ENCODE measurements at regions not wholly inside any gene's neighbourhood (a gene's known extent, or its start where the extent isn't known, plus 50 kb on each side); places are given as distances from the start of the nearest gene placed in this dataset.

DNA sequence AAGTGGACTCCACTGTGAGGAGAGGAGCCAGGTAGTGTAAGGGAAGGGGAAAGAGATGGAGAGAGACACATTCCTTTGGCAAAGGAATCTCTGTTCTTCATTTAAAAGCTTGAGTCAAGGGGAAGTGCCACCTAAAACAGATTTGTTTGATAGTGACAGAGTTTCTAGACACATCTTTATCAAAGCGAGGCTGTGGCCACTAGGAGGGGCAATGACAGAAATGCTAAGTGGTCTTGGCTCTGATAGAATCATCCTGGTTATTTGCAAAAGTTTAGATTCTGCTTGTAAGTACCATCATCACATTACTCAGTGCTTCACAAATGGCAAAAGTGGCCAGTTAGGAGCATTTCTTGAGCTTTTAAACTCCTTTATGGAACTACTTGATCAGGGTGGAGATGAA lies 261.4 kb downstream of the CNTN3 start:
- H3K27me3 ChIP-seq (ENCODE audit: insufficient read depth, low read length) = no peaks in the 10 kb centered on the region
- no peak overlapping the region for H2AFZ ChIP-seq (ENCODE audit: insufficient read depth, low read length, poor library complexity)
- DNase-seq = no peak
- no peak overlapping the region for H3K4me2 ChIP-seq (ENCODE audit: low read length)
- no peaks in the 10 kb centered on the region for H3K9me3 ChIP-seq (ENCODE audit: insufficient read depth, low read depth, low read length)
- H3K18ac ChIP-seq (ENCODE audit: low read length) = no peak overlapping the region
- H3K4me3 ChIP-seq (ENCODE audit: low read depth, low read length) = no peak overlapping the region
- H3K23ac ChIP-seq (ENCODE audit: low read length) = no peak overlapping the region
- H2BK12ac ChIP-seq (ENCODE audit: low read length) = no peak overlapping the region
- WGBS (ENCODE audit: extremely low coverage, insufficient coverage, insufficient read length) = no CpG with 5 or more reads among the region's 1 CpG
- H3K79me1 ChIP-seq (ENCODE audit: low read length) = no peaks in the 10 kb centered on the region
- H4K91ac ChIP-seq (ENCODE audit: low read depth, low read length) = no peak overlapping the region
- H4K12ac ChIP-seq (ENCODE audit: low read depth, low read length) = no peak overlapping the region
- no peak overlapping the region for H2AK5ac ChIP-seq (ENCODE audit: low read length)
- no peak overlapping the region for H3K9ac ChIP-seq (ENCODE audit: low read length)
- H3K36me3 ChIP-seq (ENCODE audit: control insufficient read depth in 1 of 2, insufficient read depth in 2 of 2, low read length in 2 of 2) = no peaks in the 10 kb centered on the region
- H2BK120ac ChIP-seq (ENCODE audit: insufficient read depth, low read length, poor library complexity) = no peak overlapping the region
- no peaks in the 10 kb centered on the region for H3K4me1 ChIP-seq (ENCODE audit: control insufficient read depth in 1 of 2, insufficient read depth in 2 of 2, low read length in 2 of 2)
- H4K8ac ChIP-seq (ENCODE audit: low read depth, low read length) = no peak overlapping the region
- H3K27ac ChIP-seq (ENCODE audit: low read depth, low read length) = no peak overlapping the region
- H3K14ac ChIP-seq (ENCODE audit: low read length) = no peak overlapping the region
- H3K4ac ChIP-seq (ENCODE audit: low read depth, low read length) = no peak overlapping the region
- no peaks in the 10 kb centered on the region for H3K79me2 ChIP-seq (ENCODE audit: control insufficient read depth, insufficient read depth, low read length, poor library complexity)
- H2BK5ac ChIP-seq (ENCODE audit: low read depth, low read length, poor library complexity) = no peak overlapping the region

DNA sequence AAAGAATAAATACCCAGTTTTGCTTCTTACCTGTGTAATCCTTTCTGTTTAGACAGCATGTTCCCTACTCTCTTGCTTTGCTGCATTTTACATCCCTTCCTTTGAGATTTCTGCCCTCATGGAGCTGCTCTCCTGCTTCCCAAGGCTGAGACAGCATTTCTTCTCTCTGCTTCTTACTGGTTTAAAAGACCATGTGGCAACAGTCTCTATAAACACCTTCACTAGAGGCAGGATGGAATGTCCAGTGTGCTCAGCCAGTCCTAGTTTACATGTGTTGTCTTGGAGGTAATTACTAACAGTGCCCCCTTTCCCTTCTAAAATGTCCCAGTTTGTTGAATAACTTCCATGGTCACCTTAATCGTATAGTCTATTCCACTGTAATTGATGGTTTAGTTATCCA lies 262.3 kb downstream of the CNTN3 start:
- no peak overlapping the region for H3K23ac ChIP-seq (ENCODE audit: low read length)
- no peak overlapping the region for H4K12ac ChIP-seq (ENCODE audit: low read depth, low read length)
- no peak overlapping the region for H2AFZ ChIP-seq (ENCODE audit: insufficient read depth, low read length, poor library complexity)
- H3K4ac ChIP-seq (ENCODE audit: low read depth, low read length) = no peak overlapping the region
- H2BK12ac ChIP-seq (ENCODE audit: low read length) = no peak overlapping the region
- no peak overlapping the region for H2AK5ac ChIP-seq (ENCODE audit: low read length)
- H2BK120ac ChIP-seq (ENCODE audit: insufficient read depth, low read length, poor library complexity) = no peak overlapping the region
- H3K36me3 ChIP-seq (ENCODE audit: control insufficient read depth in 1 of 2, insufficient read depth in 2 of 2, low read length in 2 of 2) = no peaks in the 10 kb centered on the region
- H3K4me3 ChIP-seq (ENCODE audit: low read depth, low read length) = no peak overlapping the region
- no peak overlapping the region for H3K18ac ChIP-seq (ENCODE audit: low read length)
- no peaks in the 10 kb centered on the region for H3K9me3 ChIP-seq (ENCODE audit: insufficient read depth, low read depth, low read length)
- H2BK5ac ChIP-seq (ENCODE audit: low read depth, low read length, poor library complexity) = no peak overlapping the region
- H3K14ac ChIP-seq (ENCODE audit: low read length) = no peak overlapping the region
- no CpG with 5 or more reads among the region's 1 CpG for WGBS (ENCODE audit: extremely low coverage, insufficient coverage, insufficient read length)
- DNase-seq = no peak
- no peaks in the 10 kb centered on the region for H3K79me2 ChIP-seq (ENCODE audit: control insufficient read depth, insufficient read depth, low read length, poor library complexity)
- no peaks in the 10 kb centered on the region for H3K27me3 ChIP-seq (ENCODE audit: insufficient read depth, low read length)
- H3K27ac ChIP-seq (ENCODE audit: low read depth, low read length) = no peak overlapping the region
- H4K91ac ChIP-seq (ENCODE audit: low read depth, low read length) = no peak overlapping the region
- no peaks in the 10 kb centered on the region for H3K79me1 ChIP-seq (ENCODE audit: low read length)
- no peaks in the 10 kb centered on the region for H3K4me1 ChIP-seq (ENCODE audit: control insufficient read depth in 1 of 2, insufficient read depth in 2 of 2, low read length in 2 of 2)
- no peak overlapping the region for H4K8ac ChIP-seq (ENCODE audit: low read depth, low read length)
- H3K9ac ChIP-seq (ENCODE audit: low read length) = no peak overlapping the region
- no peak overlapping the region for H3K4me2 ChIP-seq (ENCODE audit: low read length)

DNA sequence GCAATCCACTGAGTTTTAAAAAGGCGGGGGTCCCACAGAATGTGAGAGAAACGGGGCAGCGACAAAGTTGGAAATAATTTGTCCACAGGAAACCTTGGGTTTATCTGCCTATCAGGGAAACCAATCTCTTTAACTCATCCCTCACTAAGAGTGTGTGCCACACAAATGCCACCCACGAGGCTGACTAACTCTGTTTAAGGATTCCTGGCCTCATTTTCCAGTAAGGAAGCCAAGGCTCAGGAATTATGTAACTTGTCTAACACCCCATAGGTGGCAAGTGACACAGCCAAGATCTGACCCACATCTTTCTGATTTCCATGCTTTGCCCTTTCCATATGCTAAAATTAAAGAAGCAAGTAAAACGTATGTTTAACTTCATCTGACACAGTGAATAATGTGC lies 263.2 kb downstream of the CNTN3 start:
- Histone ChIP-seq H3K18ac (ENCODE audit: low read length) (no peak overlapping the region), H2AFZ (ENCODE audit: insufficient read depth, low read length, poor library complexity) (no peak overlapping the region)
- no CpG with 5 or more reads among the region's 5 CpGs for WGBS (ENCODE audit: extremely low coverage, insufficient coverage, insufficient read length)

DNA sequence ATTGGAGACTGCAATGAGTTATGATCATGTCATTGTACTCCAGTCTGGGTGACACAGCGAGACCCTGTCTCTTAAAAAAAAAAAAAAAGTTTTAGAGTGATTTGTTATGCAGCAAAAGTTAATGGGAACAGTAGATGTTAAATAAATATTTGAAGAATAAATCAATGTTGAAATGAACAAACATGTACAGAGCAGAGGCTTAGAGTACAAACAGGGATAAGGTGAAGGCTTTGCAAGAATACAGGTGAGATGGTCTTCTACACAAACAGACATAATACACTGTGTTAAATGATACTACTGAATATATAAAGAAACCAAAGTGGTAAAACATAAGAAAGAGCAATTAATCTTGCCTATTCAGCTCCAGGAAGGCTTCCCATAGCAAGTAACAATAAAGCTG lies 265.4 kb downstream of the CNTN3 start:
- no peaks in the 10 kb centered on the region for H3K79me1 ChIP-seq (ENCODE audit: low read length)
- no peak overlapping the region for H2BK120ac ChIP-seq (ENCODE audit: insufficient read depth, low read length, poor library complexity)
- H4K12ac ChIP-seq (ENCODE audit: low read depth, low read length) = no peak overlapping the region
- H3K4me1 ChIP-seq (ENCODE audit: control insufficient read depth in 1 of 2, insufficient read depth in 2 of 2, low read length in 2 of 2) = no peaks in the 10 kb centered on the region
- no peaks in the 10 kb centered on the region for H3K9me3 ChIP-seq (ENCODE audit: insufficient read depth, low read depth, low read length)
- no CpG with 5 or more reads among the region's 1 CpG for WGBS (ENCODE audit: extremely low coverage, insufficient coverage, insufficient read length)
- H3K27ac ChIP-seq (ENCODE audit: low read depth, low read length) = no peak overlapping the region
- no peak overlapping the region for H3K4me3 ChIP-seq (ENCODE audit: low read depth, low read length)
- H3K23ac ChIP-seq (ENCODE audit: low read length) = no peak overlapping the region
- H3K4me2 ChIP-seq (ENCODE audit: low read length) = no peak overlapping the region
- no peak for DNase-seq
- H3K4ac ChIP-seq (ENCODE audit: low read depth, low read length) = no peak overlapping the region
- H3K27me3 ChIP-seq (ENCODE audit: insufficient read depth, low read length) = no peaks in the 10 kb centered on the region
- no peak overlapping the region for H2AFZ ChIP-seq (ENCODE audit: insufficient read depth, low read length, poor library complexity)
- H4K8ac ChIP-seq (ENCODE audit: low read depth, low read length) = no peak overlapping the region
- H4K91ac ChIP-seq (ENCODE audit: low read depth, low read length) = no peak overlapping the region
- no peak overlapping the region for H3K14ac ChIP-seq (ENCODE audit: low read length)
- H2BK12ac ChIP-seq (ENCODE audit: low read length) = no peak overlapping the region
- no peak overlapping the region for H2BK5ac ChIP-seq (ENCODE audit: low read depth, low read length, poor library complexity)
- H3K79me2 ChIP-seq (ENCODE audit: control insufficient read depth, insufficient read depth, low read length, poor library complexity) = no peaks in the 10 kb centered on the region
- H3K18ac ChIP-seq (ENCODE audit: low read length) = no peak overlapping the region
- no peak overlapping the region for H3K9ac ChIP-seq (ENCODE audit: low read length)
- no peaks in the 10 kb centered on the region for H3K36me3 ChIP-seq (ENCODE audit: control insufficient read depth in 1 of 2, insufficient read depth in 2 of 2, low read length in 2 of 2)
- H2AK5ac ChIP-seq (ENCODE audit: low read length) = no peak overlapping the region

More for the DNA sequence above, 263.2 kb downstream of the CNTN3 start:
- Histone ChIP-seq H2AK5ac (ENCODE audit: low read length) (no peak overlapping the region), H3K36me3 (ENCODE audit: control insufficient read depth in 1 of 2, insufficient read depth in 2 of 2, low read length in 2 of 2) (no peaks in the 10 kb centered on the region), H3K23ac (ENCODE audit: low read length) (no peak overlapping the region), H4K12ac (ENCODE audit: low read depth, low read length) (no peak overlapping the region), H4K8ac (ENCODE audit: low read depth, low read length) (no peak overlapping the region), H3K27ac (ENCODE audit: low read depth, low read length) (no peak overlapping the region), H3K4me1 (ENCODE audit: control insufficient read depth in 1 of 2, insufficient read depth in 2 of 2, low read length in 2 of 2) (no peaks in the 10 kb centered on the region), H3K79me2 (ENCODE audit: control insufficient read depth, insufficient read depth, low read length, poor library complexity) (no peaks in the 10 kb centered on the region), H3K14ac (ENCODE audit: low read length) (no peak overlapping the region), H2BK12ac (ENCODE audit: low read length) (no peak overlapping the region), H3K4me2 (ENCODE audit: low read length) (no peak overlapping the region), H3K27me3 (ENCODE audit: insufficient read depth, low read length) (no peaks in the 10 kb centered on the region), H3K9ac (ENCODE audit: low read length) (peak overlapping the region; percentile 4), H2BK5ac (ENCODE audit: low read depth, low read length, poor library complexity) (no peak overlapping the region), H3K4me3 (ENCODE audit: low read depth, low read length) (no peak overlapping the region), H3K4ac (ENCODE audit: low read depth, low read length) (no peak overlapping the region), H3K79me1 (ENCODE audit: low read length) (no peaks in the 10 kb centered on the region), H2BK120ac (ENCODE audit: insufficient read depth, low read length, poor library complexity) (no peak overlapping the region), H4K91ac (ENCODE audit: low read depth, low read length) (no peak overlapping the region), H3K9me3 (ENCODE audit: insufficient read depth, low read depth, low read length) (no peaks in the 10 kb centered on the region)
- DNase-seq = no peak

All from trophoblast cell (in vitro differentiated cells and primary cell).